HG02623 (cell line): ENCODE measurements at regions not wholly inside any gene's neighbourhood (a gene's known extent, or its start where the extent isn't known, plus 50 kb on each side); places are given as distances from the start of the nearest gene placed in this dataset.
"Not testable (repeated sequence)": the region's sequence is repeated elsewhere in the genome, so short reads cannot be mapped to it uniquely, and the experiment has no call there.

ENCODE experiments used
- ATAC-seq: cut with Tn5 transposase; IDR thresholded peaks from one replicate; pipeline ENCODE4 v1.9.1; 2021; ENCODE audit warnings: moderate library complexity; ENCODE audit not compliant: unreplicated experiment

- no peak for ATAC-seq
These were observed 132.7 kb upstream of the CADM1 start for GRCh38 chr11:115636753-115637527.

GRCh38 chr11:115633977-115634376 is 129.8 kb upstream of the CADM1 start:
- ATAC-seq: not testable (repeated sequence)

- no peak for ATAC-seq
These were observed 127.8 kb upstream of the CADM1 start for GRCh38 chr11:115632061-115632460.

- no peak for ATAC-seq
These were observed 127.4 kb upstream of the CADM1 start for GRCh38 chr11:115631609-115632008.

GRCh38 chr11:115630214-115630613 is 126.0 kb upstream of the CADM1 start:
- ATAC-seq: no peak

GRCh38 chr11:115629456-115630015 is 125.3 kb upstream of the CADM1 start:
- no peak for ATAC-seq

GRCh38 chr11:115627666-115628460 is 123.6 kb upstream of the CADM1 start:
- no peak for ATAC-seq

- ATAC-seq: no peak
These were observed 122.9 kb upstream of the CADM1 start for GRCh38 chr11:115627071-115627470.

GRCh38 chr11:115626414-115626813 is 122.2 kb upstream of the CADM1 start:
- ATAC-seq: no peak

- no peak for ATAC-seq
These were observed 121.3 kb upstream of the CADM1 start for GRCh38 chr11:115625502-115625901.

GRCh38 chr11:115624065-115624464 is 119.8 kb upstream of the CADM1 start:
- ATAC-seq: no peak

- ATAC-seq: no peak
These were observed 118.8 kb upstream of the CADM1 start for GRCh38 chr11:115623021-115623451.

- ATAC-seq: no peak
These were observed 114.2 kb upstream of the CADM1 start for GRCh38 chr11:115618428-115618827.

GRCh38 chr11:115617767-115618166 is 113.6 kb upstream of the CADM1 start:
- no peak for ATAC-seq

- no peak for ATAC-seq
These were observed 112.8 kb upstream of the CADM1 start for GRCh38 chr11:115616971-115617370.

- no peak for ATAC-seq
These were observed 109.9 kb upstream of the CADM1 start for GRCh38 chr11:115613986-115614632.

GRCh38 chr11:115613004-115613403 is 108.8 kb upstream of the CADM1 start:
- no peak for ATAC-seq

- no peak for ATAC-seq
These were observed 108.0 kb upstream of the CADM1 start for GRCh38 chr11:115612046-115612730.

- no peak for ATAC-seq
These were observed 107.1 kb upstream of the CADM1 start for GRCh38 chr11:115611343-115611742.

- ATAC-seq: no peak
These were observed 106.7 kb upstream of the CADM1 start for GRCh38 chr11:115610908-115611307.

- not testable (repeated sequence) for ATAC-seq
These were observed 106.0 kb upstream of the CADM1 start for GRCh38 chr11:115610234-115610633.
